WTC11 (cell line): ENCODE measurements at regions not wholly inside any gene's neighbourhood (a gene's known extent, or its start where the extent isn't known, plus 50 kb on each side); places are given as distances from the start of the nearest gene placed in this dataset.
"Not testable (repeated sequence)": the region's sequence is repeated elsewhere in the genome, so short reads cannot be mapped to it uniquely, and the experiment has no call there.

Source experiments
- ATAC-seq: fragments of 200-7000 bp; cut with Tn5 transposase; 2 replicates; pipeline ENCODE4 v1.10.0; 2021; ENCODE audit warnings: mild to moderate bottlenecking, moderate library complexity
- CTCF ChIA-PET: fragments of 300-600 bp; sonication (Branson Sonifier 250); formaldehyde crosslinking; loops from one replicate; lab custom pipeline; 2021; ENCODE audit warnings: antibody characterized with exemption; lab: Charles Lee
- POLR2A ChIA-PET: fragments of 350-600 bp; sonication (Branson Sonifier 250); formaldehyde crosslinking; loops from one replicate; lab custom pipeline; 2021; ENCODE audit warnings: antibody characterized with exemption; lab: Charles Lee
- DNase-seq: peaks from one replicate; pipeline ENCODE4 v3.0.0; 2021; ENCODE audit warnings: low spot score
- H3K27ac Mint-ChIP-seq: 2 replicates; pipeline ENCODE4 v1.8.0; 2021; ENCODE audit warnings: mixed read lengths
- H3K27me3 Mint-ChIP-seq: 2 replicates; pipeline ENCODE4 v1.8.0; 2021; ENCODE audit warnings: low read depth, mild to moderate bottlenecking, moderate library complexity, mixed read lengths
- H3K36me3 Mint-ChIP-seq: 2 replicates; pipeline ENCODE4 v1.8.0; 2021; ENCODE audit warnings: mixed read lengths
- H3K4me1 Mint-ChIP-seq: 2 replicates; pipeline ENCODE4 v1.8.0; 2022; ENCODE audit warnings: mixed read lengths
- H3K4me3 Mint-ChIP-seq: 2 replicates; pipeline ENCODE4 v1.8.0; 2021; ENCODE audit warnings: mild to moderate bottlenecking, moderate library complexity, mixed read lengths
- H3K9me3 Mint-ChIP-seq: 2 replicates; pipeline ENCODE4 v1.8.0; 2021; ENCODE audit warnings: mixed read lengths
- ATF1 ChIP-seq: sonication (generic); formaldehyde crosslinking; IDR thresholded peaks from 2 replicates; pipeline ENCODE4 v1.8.1; 2023; ENCODE audit warnings: mild to moderate bottlenecking, moderate library complexity, missing genetic modification reagents
- CREB1 ChIP-seq: sonication (generic); formaldehyde crosslinking; IDR thresholded peaks from 2 replicates; pipeline ENCODE4 v1.8.0; 2023; ENCODE audit warnings: mild to moderate bottlenecking, missing genetic modification reagents
- ELF4 ChIP-seq: sonication (generic); formaldehyde crosslinking; IDR thresholded peaks from 2 replicates; pipeline ENCODE4 v1.8.1; 2022; ENCODE audit warnings: low read depth, mild to moderate bottlenecking, moderate library complexity, missing genetic modification reagents
- ETV6 ChIP-seq: sonication (generic); formaldehyde crosslinking; IDR thresholded peaks from 2 replicates; pipeline ENCODE4 v1.8.1; 2022; ENCODE audit warnings: mild to moderate bottlenecking, missing genetic modification reagents
- FOXP1 ChIP-seq: sonication (generic); formaldehyde crosslinking; IDR thresholded peaks from 2 replicates; pipeline ENCODE4 v1.8.0; 2022; ENCODE audit warnings: missing genetic modification reagents, mild to moderate bottlenecking, moderate library complexity, borderline replicate concordance
- MYBL2 ChIP-seq: sonication (generic); formaldehyde crosslinking; IDR thresholded peaks from 2 replicates; pipeline ENCODE4 v1.8.1; 2023; ENCODE audit warnings: mild to moderate bottlenecking, moderate library complexity, missing genetic modification reagents
- NFATC4 ChIP-seq: fragments of 250-450 bp; sonication (Bioruptor Pico); IDR thresholded peaks from 2 replicates; pipeline ENCODE4 v1.9.0; 2021; ENCODE audit warnings: mild to moderate bottlenecking
- NFE2L1 ChIP-seq: sonication (generic); formaldehyde crosslinking; IDR thresholded peaks from 2 replicates; pipeline ENCODE4 v1.8.1; 2023; ENCODE audit warnings: missing genetic modification reagents
- SMAD3 ChIP-seq: sonication (generic); formaldehyde crosslinking; IDR thresholded peaks from 2 replicates; pipeline ENCODE4 v1.8.0; 2022; ENCODE audit warnings: missing genetic modification reagents, mild to moderate bottlenecking, borderline replicate concordance
- SOX15 ChIP-seq: fragments of 250-450 bp; sonication (Bioruptor Pico); IDR thresholded peaks from 2 replicates; pipeline ENCODE4 v1.9.0; 2021; ENCODE audit warnings: mild to moderate bottlenecking
- TCF7 ChIP-seq: sonication (generic); formaldehyde crosslinking; IDR thresholded peaks from 2 replicates; pipeline ENCODE4 v1.8.0; 2022; ENCODE audit warnings: mild to moderate bottlenecking, low read depth, missing genetic modification reagents, moderate library complexity
- ZNF317 ChIP-seq: sonication (generic); formaldehyde crosslinking; IDR thresholded peaks from 2 replicates; pipeline ENCODE4 v1.8.1; 2023; ENCODE audit warnings: low read depth, mild to moderate bottlenecking, moderate library complexity, missing genetic modification reagents, borderline replicate concordance
- ZNF532 ChIP-seq: fragments of 250-450 bp; sonication (Bioruptor Pico); IDR thresholded peaks from 2 replicates; pipeline ENCODE4 v1.9.0; 2021; ENCODE audit warnings: mild to moderate bottlenecking, borderline replicate concordance
- ZNF671 ChIP-seq: fragments of 250-450 bp; sonication (Bioruptor Pico); IDR thresholded peaks from 2 replicates; pipeline ENCODE4 v1.8.0; 2021; ENCODE audit warnings: mild to moderate bottlenecking
- TF ChIP-seq, protein P1 (sequence below): fragments of 250-450 bp; sonication (Bioruptor Pico); IDR thresholded peaks from 2 replicates; pipeline ENCODE4 v1.9.0; 2021; ENCODE audit warnings: moderate library complexity, mild to moderate bottlenecking, inconsistent platforms, borderline replicate concordance
- TF ChIP-seq, protein P2 (sequence below): sonication (generic); formaldehyde crosslinking; IDR thresholded peaks from 2 replicates; pipeline ENCODE4 v1.8.0; 2022; ENCODE audit warnings: mild to moderate bottlenecking, missing genetic modification reagents
- TF ChIP-seq, protein P3 (sequence below): sonication (generic); formaldehyde crosslinking; IDR thresholded peaks from 2 replicates; pipeline ENCODE4 v1.8.0; 2023; ENCODE audit warnings: missing genetic modification reagents, mild to moderate bottlenecking, borderline replicate concordance
- TF ChIP-seq, protein P4 (sequence below): fragments of 250-450 bp; sonication (Bioruptor Pico); conservative IDR thresholded peaks from 2 replicates; pipeline ENCODE4 v1.9.0; 2021; ENCODE audit warnings: mild to moderate bottlenecking

- ChIA-PET CTCF (no interaction called here), POLR2A (no interaction called here)
- Mint-ChIP-seq H3K36me3 (no peaks in the 10 kb centered on the region), H3K4me1 (no peaks in the 10 kb centered on the region), H3K4me3 (no peak overlapping the region), H3K9me3 (peaks cover 11% of the 10 kb centered on the region), H3K27me3 (no peaks in the 10 kb centered on the region; the same call in 1 of the 2 replicates), H3K27ac (no peak overlapping the region)
- ATAC-seq (no peak), DNase-seq (no peak)
- TF ChIP-seq, protein P1, sequence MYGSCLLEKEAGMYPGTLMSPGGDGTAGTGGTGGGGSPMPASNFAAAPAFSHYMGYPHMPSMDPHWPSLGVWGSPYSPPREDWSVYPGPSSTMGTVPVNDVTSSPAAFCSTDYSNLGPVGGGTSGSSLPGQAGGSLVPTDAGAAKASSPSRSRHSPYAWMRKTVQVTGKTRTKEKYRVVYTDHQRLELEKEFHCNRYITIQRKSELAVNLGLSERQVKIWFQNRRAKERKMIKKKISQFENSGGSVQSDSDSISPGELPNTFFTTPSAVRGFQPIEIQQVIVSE (CRISPR knock-in tag): no peak
- TF ChIP-seq TCF7 (no peak), ETV6 (CRISPR knock-in tag) (no peak), SMAD3 (CRISPR knock-in tag) (no peak), NFATC4 (CRISPR knock-in tag) (no peak), MYBL2 (no peak), CREB1 (CRISPR knock-in tag) (no peak), FOXP1 (CRISPR knock-in tag) (no peak), ZNF671 (no peak), ATF1 (no peak), SOX15 (CRISPR knock-in tag) (no peak), ZNF317 (no peak), ELF4 (CRISPR knock-in tag) (no peak), ZNF532 (CRISPR knock-in tag) (no peak), NFE2L1 (no peak)
- TF ChIP-seq, protein P2, sequence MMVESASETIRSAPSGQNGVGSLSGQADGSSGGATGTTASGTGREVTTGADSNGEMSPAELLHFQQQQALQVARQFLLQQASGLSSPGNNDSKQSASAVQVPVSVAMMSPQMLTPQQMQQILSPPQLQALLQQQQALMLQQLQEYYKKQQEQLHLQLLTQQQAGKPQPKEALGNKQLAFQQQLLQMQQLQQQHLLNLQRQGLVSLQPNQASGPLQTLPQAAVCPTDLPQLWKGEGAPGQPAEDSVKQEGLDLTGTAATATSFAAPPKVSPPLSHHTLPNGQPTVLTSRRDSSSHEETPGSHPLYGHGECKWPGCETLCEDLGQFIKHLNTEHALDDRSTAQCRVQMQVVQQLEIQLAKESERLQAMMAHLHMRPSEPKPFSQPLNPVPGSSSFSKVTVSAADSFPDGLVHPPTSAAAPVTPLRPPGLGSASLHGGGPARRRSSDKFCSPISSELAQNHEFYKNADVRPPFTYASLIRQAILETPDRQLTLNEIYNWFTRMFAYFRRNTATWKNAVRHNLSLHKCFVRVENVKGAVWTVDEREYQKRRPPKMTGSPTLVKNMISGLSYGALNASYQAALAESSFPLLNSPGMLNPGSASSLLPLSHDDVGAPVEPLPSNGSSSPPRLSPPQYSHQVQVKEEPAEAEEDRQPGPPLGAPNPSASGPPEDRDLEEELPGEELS: no peak
- TF ChIP-seq, protein P3, sequence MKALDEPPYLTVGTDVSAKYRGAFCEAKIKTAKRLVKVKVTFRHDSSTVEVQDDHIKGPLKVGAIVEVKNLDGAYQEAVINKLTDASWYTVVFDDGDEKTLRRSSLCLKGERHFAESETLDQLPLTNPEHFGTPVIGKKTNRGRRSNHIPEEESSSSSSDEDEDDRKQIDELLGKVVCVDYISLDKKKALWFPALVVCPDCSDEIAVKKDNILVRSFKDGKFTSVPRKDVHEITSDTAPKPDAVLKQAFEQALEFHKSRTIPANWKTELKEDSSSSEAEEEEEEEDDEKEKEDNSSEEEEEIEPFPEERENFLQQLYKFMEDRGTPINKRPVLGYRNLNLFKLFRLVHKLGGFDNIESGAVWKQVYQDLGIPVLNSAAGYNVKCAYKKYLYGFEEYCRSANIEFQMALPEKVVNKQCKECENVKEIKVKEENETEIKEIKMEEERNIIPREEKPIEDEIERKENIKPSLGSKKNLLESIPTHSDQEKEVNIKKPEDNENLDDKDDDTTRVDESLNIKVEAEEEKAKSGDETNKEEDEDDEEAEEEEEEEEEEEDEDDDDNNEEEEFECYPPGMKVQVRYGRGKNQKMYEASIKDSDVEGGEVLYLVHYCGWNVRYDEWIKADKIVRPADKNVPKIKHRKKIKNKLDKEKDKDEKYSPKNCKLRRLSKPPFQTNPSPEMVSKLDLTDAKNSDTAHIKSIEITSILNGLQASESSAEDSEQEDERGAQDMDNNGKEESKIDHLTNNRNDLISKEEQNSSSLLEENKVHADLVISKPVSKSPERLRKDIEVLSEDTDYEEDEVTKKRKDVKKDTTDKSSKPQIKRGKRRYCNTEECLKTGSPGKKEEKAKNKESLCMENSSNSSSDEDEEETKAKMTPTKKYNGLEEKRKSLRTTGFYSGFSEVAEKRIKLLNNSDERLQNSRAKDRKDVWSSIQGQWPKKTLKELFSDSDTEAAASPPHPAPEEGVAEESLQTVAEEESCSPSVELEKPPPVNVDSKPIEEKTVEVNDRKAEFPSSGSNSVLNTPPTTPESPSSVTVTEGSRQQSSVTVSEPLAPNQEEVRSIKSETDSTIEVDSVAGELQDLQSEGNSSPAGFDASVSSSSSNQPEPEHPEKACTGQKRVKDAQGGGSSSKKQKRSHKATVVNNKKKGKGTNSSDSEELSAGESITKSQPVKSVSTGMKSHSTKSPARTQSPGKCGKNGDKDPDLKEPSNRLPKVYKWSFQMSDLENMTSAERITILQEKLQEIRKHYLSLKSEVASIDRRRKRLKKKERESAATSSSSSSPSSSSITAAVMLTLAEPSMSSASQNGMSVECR (CRISPR knock-in tag): no peak
- TF ChIP-seq, protein P4, sequence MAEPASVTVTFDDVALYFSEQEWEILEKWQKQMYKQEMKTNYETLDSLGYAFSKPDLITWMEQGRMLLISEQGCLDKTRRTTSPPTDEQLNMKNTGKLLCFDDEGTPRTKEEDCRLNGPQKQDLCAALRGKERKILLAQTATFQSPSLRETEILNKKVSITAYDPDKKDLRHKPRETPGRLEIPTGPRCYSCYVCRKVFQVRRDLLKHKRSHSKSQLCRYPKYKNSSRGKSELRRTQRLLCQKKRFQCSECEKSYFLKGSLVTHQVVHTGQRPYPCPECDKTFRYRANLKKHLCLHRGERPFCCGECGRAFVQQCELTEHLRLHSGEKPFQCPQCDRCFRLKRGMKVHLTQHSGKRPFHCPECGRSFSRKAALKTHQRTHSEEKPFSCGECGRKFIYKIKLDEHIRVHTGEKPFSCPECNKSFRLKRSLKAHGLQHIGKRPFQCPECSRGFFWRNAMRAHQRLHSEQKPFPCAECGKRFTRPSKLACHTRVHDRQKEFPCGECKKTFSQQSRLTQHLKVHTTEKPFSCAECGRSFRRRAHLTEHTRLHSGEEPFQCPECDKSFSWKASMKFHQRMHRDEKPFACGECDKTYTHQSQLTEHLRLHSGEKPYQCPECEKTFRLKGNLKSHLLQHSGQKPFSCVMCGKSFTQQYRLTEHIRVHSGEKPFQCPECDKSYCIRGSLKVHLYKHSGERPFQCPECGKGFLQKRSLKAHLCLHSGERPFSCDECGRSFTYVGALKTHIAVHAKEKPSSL (CRISPR knock-in tag): no peak
- TF ChIP-seq, all 79 proteins: peak for 0
Measured at GRCh38 chrX:66751136-66751782, 112.4 kb upstream of the EDA2R start.

- DNase-seq, H3K27ac Mint-ChIP-seq, ATAC-seq, H3K4me3 Mint-ChIP-seq, H3K27me3 Mint-ChIP-seq, POLR2A ChIA-PET, H3K4me1 Mint-ChIP-seq, CTCF ChIA-PET: not testable (repeated sequence)
- peaks cover 37% of the 10 kb centered on the region for H3K9me3 Mint-ChIP-seq
- H3K36me3 Mint-ChIP-seq: peaks cover 10% of the 10 kb centered on the region
Measured at GRCh38 chrX:66744519-66744918, 105.6 kb upstream of the EDA2R start.
